CD4-positive, alpha-beta T cell (primary cell): ENCODE measurements at regions not wholly inside any gene's neighbourhood (a gene's known extent, or its start where the extent isn't known, plus 50 kb on each side); places are given as distances from the start of the nearest gene placed in this dataset.

Experiments used
- ATAC-seq: fragments of 200-7000 bp; cut with Tn5 transposase; one replicate; pipeline ENCODE4 v1.10.0; 2022; ENCODE audit warnings: mild to moderate bottlenecking; ENCODE audit not compliant: poor library complexity
- CTCF ChIA-PET: fragments of 350-600 bp; sonication (Branson Sonifier 250); formaldehyde crosslinking; loops from one replicate; lab custom pipeline; 2021; ENCODE audit warnings: antibody characterized with exemption, inconsistent platforms; lab: Charles Lee
- POLR2A ChIA-PET: fragments of 350-600 bp; sonication (Branson Sonifier 250); formaldehyde crosslinking; loops from one replicate; lab custom pipeline; 2021; ENCODE audit warnings: antibody characterized with exemption, inconsistent platforms; lab: Charles Lee
- DNase-seq, 14 experiments: peaks; one replicate each; pipeline ENCODE4 v3.0.0-alpha.2; 2013 to 2020; ENCODE audit warnings: mixed read lengths in 2 of 14
- H3K27ac ChIP-seq, 2 donors: one replicate each; pipeline versions ENCODE4 v1.5.1 to v1.7.0; 2013; ENCODE audit warnings: low read length in 2 of 2, low read depth in 1 of 2, mild to moderate bottlenecking in 1 of 2
- H3K27me3 ChIP-seq, 2 experiments: 1 replicate in 1 of 2; 2 replicates in 1 of 2; pipeline versions ENCODE4 v1.6.1 to v1.7.0; 2013; ENCODE audit warnings: low read length in 2 of 2, control low read depth in 1 of 2, mild to moderate bottlenecking in 1 of 2, moderate library complexity in 1 of 2; ENCODE audit not compliant: insufficient read depth in 2 of 2, control insufficient read depth in 1 of 2
- H3K36me3 ChIP-seq: one replicate; pipeline ENCODE4 v1.6.1; 2013; ENCODE audit warnings: low read length, control low read depth; ENCODE audit not compliant: insufficient read depth
- H3K4me1 ChIP-seq: one replicate; pipeline ENCODE4 v1.6.1; 2013; ENCODE audit warnings: low read length, control low read depth; ENCODE audit not compliant: insufficient read depth
- H3K4me3 ChIP-seq: one replicate; pipeline ENCODE4 v1.5.1; 2013; ENCODE audit warnings: mild to moderate bottlenecking, low read length, moderate library complexity
- H3K9me3 ChIP-seq, 2 experiments: 1 replicate in 1 of 2; 2 replicates in 1 of 2; pipeline versions ENCODE4 v1.6.1 to v1.7.0; 2013; ENCODE audit warnings: low read length in 2 of 2, mild to moderate bottlenecking in 2 of 2, control low read depth in 1 of 2, moderate library complexity in 1 of 2; ENCODE audit not compliant: control insufficient read depth in 1 of 2, insufficient read depth in 1 of 2
- H3K27ac Mint-ChIP-seq: one replicate; pipeline ENCODE4 v1.8.0; 2020; ENCODE audit warnings: mixed read lengths
- H3K27me3 Mint-ChIP-seq: one replicate; pipeline ENCODE4 v1.8.0; 2021; ENCODE audit warnings: mixed read lengths
- H3K36me3 Mint-ChIP-seq: one replicate; pipeline ENCODE4 v1.8.0; 2021; ENCODE audit warnings: low read depth, mixed read lengths
- H3K4me1 Mint-ChIP-seq: one replicate; pipeline ENCODE4 v1.8.0; 2021; ENCODE audit warnings: low read depth, mixed read lengths
- H3K4me3 Mint-ChIP-seq: one replicate; pipeline ENCODE4 v1.8.0; 2020; ENCODE audit warnings: mild to moderate bottlenecking, mixed read lengths
- H3K9me3 Mint-ChIP-seq: one replicate; pipeline ENCODE4 v1.8.0; 2020; ENCODE audit warnings: mixed read lengths
- CTCF ChIP-seq: fragments of 200-600 bp; IDR thresholded peaks from one replicate; pipeline ENCODE4 v1.8.0; 2022; ENCODE audit warnings: antibody characterized with exemption, mild to moderate bottlenecking
- intact Hi-C, 2 experiments: fragments of 100-400 bp; cut with DNase I in 1 of 2; cut with micrococcal nuclease in 1 of 2; formaldehyde crosslinking; loops; one replicate each; pipeline versions ENCODE4 v1.15.1 to v1.9.0; 2023 to 2025; cut with DNase I, micrococcal nuclease

- H3K4me3 ChIP-seq, result no peak overlapping the region
- H3K9me3 Mint-ChIP-seq, result peaks cover 15% of the 10 kb centered on the region
- H3K4me1 ChIP-seq, result no peaks in the 10 kb centered on the region
- TF ChIP-seq CTCF, result no peak
- ChIA-PET POLR2A (no interaction called here), CTCF (no interaction called here)
- no peaks in the 10 kb centered on the region for H3K36me3 Mint-ChIP-seq
- ATAC-seq (no peak), DNase-seq (no peak)
- H3K4me3 Mint-ChIP-seq, result no peak overlapping the region
- no peaks in the 10 kb centered on the region for H3K36me3 ChIP-seq
- no peak overlapping the region for H3K27ac Mint-ChIP-seq
- no peaks in the 10 kb centered on the region for H3K27me3 ChIP-seq
- no peaks in the 10 kb centered on the region for H3K4me1 Mint-ChIP-seq
- intact Hi-C loops, result no loop called here
- no peaks in the 10 kb centered on the region for H3K27me3 Mint-ChIP-seq
- H3K9me3 ChIP-seq, result peaks cover 0 to 6% of the 10 kb centered on the region in 2 experiments
- H3K27ac ChIP-seq, result no peak overlapping the region
These were observed 279.6 kb downstream of the TXNL1 start for GRCh38 chr18:56358608-56359280.

GRCh38 chr18:56353663-56354260 is 284.6 kb downstream of the TXNL1 start:
- no peaks in the 10 kb centered on the region for H3K27me3 Mint-ChIP-seq
- no peak overlapping the region for H3K27ac Mint-ChIP-seq
- H3K27ac ChIP-seq, result no peak overlapping the region
- no peak for ATAC-seq
- ChIA-PET POLR2A (no interaction called here), CTCF (no interaction called here)
- TF ChIP-seq CTCF, result no peak
- DNase-seq, result no peak
- intact Hi-C loops, result no loop called here
- H3K36me3 Mint-ChIP-seq, result no peaks in the 10 kb centered on the region
- no peaks in the 10 kb centered on the region for H3K9me3 ChIP-seq
- no peaks in the 10 kb centered on the region for H3K4me1 ChIP-seq
- H3K27me3 ChIP-seq, result no peaks in the 10 kb centered on the region
- H3K36me3 ChIP-seq, result no peaks in the 10 kb centered on the region
- H3K4me3 Mint-ChIP-seq, result no peak overlapping the region
- no peaks in the 10 kb centered on the region for H3K9me3 Mint-ChIP-seq
- H3K4me1 Mint-ChIP-seq, result no peaks in the 10 kb centered on the region
- H3K4me3 ChIP-seq, result no peak overlapping the region

GRCh38 chr18:56351911-56352500 is 286.4 kb downstream of the TXNL1 start:
- ChIA-PET POLR2A (interaction anchor here (0.8 kb wide), 1 partner anchor 30 kb away, joined by 3 read pairs; no protein-coding TSS in a partner anchor), CTCF (interaction anchor here (1.3 kb wide), 1 partner anchor 12 kb away, joined by 4 read pairs; no protein-coding TSS in a partner anchor)
- no peaks in the 10 kb centered on the region for H3K27me3 Mint-ChIP-seq
- no peaks in the 10 kb centered on the region for H3K36me3 Mint-ChIP-seq
- H3K9me3 Mint-ChIP-seq, result no peaks in the 10 kb centered on the region
- Histone ChIP-seq H3K36me3 (no peaks in the 10 kb centered on the region), H3K27me3 (no peaks in the 10 kb centered on the region), H3K9me3 (no peaks in the 10 kb centered on the region), H3K27ac (no peak overlapping the region), H3K4me1 (no peaks in the 10 kb centered on the region), H3K4me3 (no peak overlapping the region)
- no peak overlapping the region for H3K4me3 Mint-ChIP-seq
- intact Hi-C loops, result no loop called here
- ATAC-seq (no peak), DNase-seq (no peak)
- TF ChIP-seq CTCF, result no peak
- no peaks in the 10 kb centered on the region for H3K4me1 Mint-ChIP-seq
- no peak overlapping the region for H3K27ac Mint-ChIP-seq
